Right forelimb (tissue), 1 donor: ENCODE measurements at regions not wholly inside any gene's neighbourhood (a gene's known extent, or its start where the extent isn't known, plus 50 kb on each side); places are given as distances from the start of the nearest gene placed in this dataset.
"Not testable (repeated sequence)": the region's sequence is repeated elsewhere in the genome, so short reads cannot be mapped to it uniquely, and the experiment has no call there.

Experiments used
- DNase-seq: peaks from one replicate; pipeline ENCODE4 v3.0.0-alpha.2; 2018

GRCh38 chr6:67839818-67840217, 795.3 kb upstream of the ADGRB3 start:
- no peak for DNase-seq

- no peak for DNase-seq
These were observed 809.7 kb upstream of the ADGRB3 start for GRCh38 chr6:67825201-67825895.

DNA sequence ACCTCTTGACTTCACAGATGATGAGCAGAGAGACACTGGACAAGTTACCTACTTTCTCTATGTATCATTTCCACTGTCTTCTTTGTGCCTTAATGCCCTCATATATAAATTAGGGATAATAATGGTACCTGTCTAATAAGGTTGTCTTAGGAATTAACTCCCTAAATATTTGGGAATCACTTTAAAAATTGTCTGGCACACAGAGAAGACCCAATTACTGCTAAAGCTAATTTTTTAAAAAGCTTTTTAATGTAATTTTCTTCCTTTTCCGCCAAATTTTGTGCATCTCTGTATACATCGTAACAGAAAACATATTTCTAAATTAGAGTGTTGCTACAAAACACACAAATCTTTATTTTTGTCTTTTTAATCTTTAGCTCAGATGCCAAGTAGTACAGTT, 816.8 kb upstream of the ADGRB3 start:
- no peak for DNase-seq

DNA sequence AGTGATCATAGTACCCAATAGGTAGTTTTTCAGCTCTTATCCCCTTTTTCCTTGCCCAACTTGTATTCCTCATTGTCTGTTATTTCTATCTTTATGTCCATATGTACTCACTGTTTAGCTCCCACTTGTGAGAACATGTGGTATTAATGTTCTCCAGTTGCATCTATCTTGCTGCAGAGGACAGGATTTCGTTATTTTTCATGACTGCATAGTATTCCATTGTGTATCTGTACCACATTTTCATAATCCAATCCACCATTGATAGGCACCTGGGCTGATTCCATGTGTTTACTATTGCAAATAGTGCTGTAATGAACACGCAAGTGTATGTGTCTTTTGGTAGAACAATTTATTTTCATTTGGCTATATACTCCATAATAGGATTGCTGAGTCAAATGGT, 819.5 kb upstream of the ADGRB3 start:
- DNase-seq, result no peak

DNA sequence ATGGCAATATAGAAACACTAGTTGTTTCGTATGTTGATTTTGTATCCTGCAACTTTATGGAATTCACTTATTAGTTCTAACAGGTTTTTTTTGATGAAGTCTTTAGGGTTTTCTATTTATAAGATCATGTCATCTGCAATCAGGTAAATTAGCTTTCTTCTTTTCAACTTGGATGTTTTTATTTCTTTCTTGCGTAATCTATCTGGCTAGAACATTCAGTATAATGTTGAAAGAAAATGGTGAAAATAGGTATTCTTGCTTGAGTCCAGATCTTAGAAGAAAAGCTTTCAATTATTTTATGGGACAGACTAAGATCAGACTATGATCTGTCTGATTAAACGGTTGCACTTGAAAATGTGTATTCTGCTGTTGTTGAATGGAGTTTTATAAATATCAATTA, 820.8 kb upstream of the ADGRB3 start:
- no peak for DNase-seq

GRCh38 chr6:67812693-67813092, 822.4 kb upstream of the ADGRB3 start:
- DNase-seq, result no peak

GRCh38 chr6:67812125-67812524, 823.0 kb upstream of the ADGRB3 start:
- no peak for DNase-seq

- no peak for DNase-seq
These were observed 823.6 kb upstream of the ADGRB3 start for GRCh38 chr6:67811239-67812037.

GRCh38 chr6:67804808-67805207, 830.3 kb upstream of the ADGRB3 start:
- DNase-seq, result not testable (repeated sequence)

DNA sequence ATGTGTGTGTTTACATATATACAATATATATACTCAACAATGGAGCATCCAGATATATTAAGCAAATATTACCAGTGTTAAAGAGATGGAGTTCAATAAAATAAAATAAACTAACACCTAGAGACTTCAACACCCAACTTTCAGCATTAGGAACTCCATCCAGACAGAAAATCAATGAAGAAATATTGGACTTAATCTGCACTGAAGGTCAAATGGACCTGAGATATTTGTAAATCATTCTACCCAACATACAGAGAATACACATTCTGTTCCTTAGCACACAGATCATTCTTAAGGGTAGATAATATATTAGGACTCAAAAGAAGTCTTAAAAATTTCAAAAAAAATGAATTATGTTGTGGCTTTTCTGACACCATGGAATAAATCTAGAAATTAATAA, 832.3 kb upstream of the ADGRB3 start:
- no peak for DNase-seq

DNA sequence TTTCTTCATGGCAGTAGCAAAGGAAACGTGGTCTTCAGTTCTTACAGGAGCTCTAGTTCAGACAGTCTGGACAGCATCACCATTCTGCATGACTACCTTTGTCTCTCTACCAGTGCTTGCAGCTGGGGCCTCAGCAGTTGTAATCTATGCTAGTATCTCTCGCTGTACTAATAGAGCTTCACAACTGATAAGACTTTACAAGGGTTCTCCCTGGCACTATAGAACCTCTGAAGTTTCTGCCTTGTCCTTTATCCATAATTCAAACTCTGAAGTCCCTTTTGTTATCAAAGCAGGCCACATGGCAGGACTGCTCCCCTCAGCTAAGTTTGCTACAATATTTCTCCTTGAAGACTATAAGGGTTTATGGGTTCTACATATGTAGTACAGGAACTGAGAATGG, 842.1 kb upstream of the ADGRB3 start:
- no peak for DNase-seq

GRCh38 chr6:67790569-67790968, 844.5 kb upstream of the ADGRB3 start:
- DNase-seq, result no peak

DNA sequence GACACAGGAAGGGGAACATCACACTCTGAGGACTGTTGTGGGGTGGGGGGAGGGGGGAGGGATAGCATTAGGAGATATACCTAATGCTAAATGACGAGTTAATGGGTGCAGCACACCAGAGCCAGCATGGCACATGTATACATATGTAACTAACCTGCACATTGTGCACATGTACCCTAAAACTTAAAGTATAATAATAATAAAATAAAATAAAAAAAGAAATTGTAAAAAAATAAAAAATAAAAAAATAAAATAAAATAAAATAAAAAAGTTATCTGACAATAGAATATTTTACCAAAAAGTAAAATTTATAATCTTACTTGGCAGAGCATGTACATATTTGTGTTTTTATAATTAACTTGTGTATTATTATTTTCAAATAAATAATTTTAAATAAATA, 848.0 kb upstream of the ADGRB3 start:
- not testable (repeated sequence) for DNase-seq

- DNase-seq, result no peak
These were observed 855.2 kb upstream of the ADGRB3 start for GRCh38 chr6:67779876-67780275.

DNA sequence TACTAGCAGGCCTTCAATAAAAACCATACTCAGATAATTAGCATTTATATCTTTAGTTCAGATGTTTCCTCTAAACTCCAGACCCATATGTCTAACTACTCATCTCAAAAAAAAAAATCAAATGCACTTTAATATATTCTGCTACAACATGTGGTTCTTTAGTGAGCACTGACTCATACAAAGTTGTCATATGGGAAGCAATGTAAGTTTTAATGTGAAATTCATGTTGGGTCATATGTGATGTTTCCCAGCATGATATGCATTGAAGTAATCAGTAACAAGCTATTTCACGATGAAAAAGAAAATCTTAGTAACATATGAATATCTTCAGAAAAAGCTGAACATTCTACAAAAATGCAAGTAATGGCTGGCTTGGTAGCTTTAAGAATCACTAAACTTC, 859.7 kb upstream of the ADGRB3 start:
- no peak for DNase-seq

DNA sequence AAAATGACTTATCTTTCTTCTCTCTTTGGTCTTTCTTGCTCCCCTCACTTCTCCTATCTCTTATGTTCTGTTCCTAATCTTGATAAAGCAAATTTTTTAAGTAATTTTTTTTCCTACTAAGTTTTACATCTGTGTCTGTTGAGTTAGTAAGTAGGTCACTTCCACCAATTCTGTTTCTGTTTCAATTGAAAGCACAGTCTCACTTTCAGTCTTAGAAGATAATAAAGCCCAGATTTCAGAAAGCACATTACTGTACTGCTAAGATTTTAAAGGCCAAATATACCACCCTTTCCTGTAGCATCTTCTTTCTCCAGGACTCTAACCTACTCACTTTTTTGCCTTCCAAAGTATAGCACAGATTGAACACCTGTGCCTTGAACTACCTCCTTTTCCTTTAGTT, 866.1 kb upstream of the ADGRB3 start:
- no peak for DNase-seq

DNA sequence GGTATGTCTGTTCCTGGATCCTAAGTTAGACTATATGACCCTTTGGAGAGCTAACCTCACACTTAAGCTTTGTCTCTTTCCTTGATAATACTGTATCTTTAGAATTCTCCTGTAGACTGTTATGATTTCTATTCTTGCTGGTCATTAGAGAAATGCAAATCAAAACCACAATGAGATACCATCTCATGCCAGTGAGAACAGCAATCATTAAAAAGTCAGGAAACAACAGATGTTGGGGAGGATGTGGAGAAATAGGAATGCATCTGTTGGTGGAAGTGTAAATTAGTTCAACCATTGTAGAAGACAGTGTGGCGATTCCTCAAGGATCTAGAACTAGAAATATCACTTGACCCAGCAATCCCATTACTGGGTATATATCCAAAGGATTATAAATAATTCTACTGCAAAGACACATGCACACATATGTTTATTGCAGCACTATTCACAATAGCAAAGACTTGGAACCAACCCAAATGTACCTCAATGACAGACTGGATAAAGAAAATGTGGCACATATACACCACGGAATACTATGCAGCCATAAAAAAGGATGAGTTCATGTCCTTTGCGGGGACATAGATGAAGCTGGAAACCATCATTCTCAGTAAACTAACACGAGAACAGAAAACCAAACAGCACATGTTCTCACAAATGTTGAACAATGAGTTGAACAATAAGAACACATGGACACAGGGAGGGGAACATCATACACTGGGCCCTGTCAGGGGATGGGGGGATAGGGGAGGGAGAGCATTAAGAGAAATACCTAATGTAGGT, 867.8 kb upstream of the ADGRB3 start:
- DNase-seq, result not testable (repeated sequence)

GRCh38 chr6:67766057-67766456, 869.0 kb upstream of the ADGRB3 start:
- no peak for DNase-seq

DNA sequence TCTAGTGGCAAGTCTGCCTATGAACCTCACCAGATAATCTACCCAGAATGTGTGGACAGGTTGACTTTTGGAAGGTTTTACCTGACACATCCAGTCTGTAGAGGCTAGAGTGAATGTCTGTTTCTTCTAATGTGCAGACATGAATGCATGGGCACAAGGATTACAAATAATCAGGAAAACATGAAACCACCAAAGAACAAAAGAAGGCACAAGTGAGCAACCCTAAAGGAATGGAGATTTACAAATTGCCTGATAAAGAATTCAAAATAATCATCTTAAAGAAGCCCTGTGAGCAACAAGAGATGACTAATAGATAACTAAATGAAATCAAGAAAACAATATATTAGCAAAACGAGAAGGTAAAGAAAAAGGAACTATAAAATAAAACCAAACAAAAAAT, 876.1 kb upstream of the ADGRB3 start:
- DNase-seq, result no peak

GRCh38 chr6:67757465-67758033, 877.5 kb upstream of the ADGRB3 start:
- no peak for DNase-seq

DNA sequence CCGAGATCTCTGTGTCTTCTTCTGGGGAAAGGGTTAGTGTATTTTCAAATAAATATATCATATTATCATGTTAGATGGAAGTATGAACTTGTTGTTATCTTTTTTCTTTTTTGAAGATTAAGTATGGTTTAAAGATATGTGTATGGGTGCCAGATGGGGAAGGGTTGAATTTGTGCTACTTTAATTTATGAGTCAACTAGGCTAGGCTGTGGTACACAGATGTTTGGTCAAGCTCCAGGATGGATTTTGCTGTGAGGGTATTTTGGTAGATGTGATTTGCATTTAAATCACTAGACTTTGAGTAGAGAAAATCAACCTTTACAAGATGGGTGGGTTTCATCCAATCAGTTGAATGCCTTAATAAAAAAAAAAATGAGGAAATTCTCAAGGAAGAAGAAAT, 886.6 kb upstream of the ADGRB3 start:
- DNase-seq, result no peak

DNA sequence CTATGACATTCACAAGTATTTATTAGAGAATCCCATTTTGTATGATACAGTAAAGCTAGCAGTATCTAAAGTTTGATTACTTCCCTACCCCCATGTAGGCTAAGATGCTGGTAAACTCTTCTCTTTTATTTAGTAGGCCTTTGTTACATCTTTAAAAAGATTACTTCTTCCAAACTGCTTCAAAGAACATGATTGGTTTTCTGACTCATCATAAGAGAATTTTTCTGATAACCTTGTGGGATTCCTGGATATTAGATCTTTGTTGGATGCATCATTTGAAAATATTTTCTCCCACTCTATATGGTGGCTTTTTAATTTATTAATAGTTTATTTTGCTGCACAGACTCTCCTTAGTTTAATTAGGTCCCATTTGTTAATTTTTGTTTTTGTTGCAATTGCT, 898.3 kb upstream of the ADGRB3 start:
- DNase-seq, result no peak

DNA sequence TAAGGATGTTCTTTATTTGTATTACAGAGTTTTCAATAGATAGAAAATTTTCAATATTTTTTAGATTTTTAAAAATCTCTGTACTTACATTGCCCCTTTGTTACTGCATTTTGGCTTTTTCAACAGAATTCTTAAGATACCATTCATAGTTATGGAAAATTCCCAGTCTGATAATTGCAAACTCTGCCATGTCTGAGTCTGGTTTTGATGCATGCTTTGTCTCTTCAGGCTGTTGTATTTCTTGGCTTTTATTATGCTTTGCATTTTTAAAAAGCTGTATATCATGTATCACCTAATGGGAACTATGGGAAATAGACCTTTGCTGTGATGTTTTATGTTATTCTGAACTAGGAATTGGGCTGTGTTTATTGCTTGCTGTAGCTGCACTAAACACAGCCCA, 898.9 kb upstream of the ADGRB3 start:
- DNase-seq, result no peak
